ENCODE measurements at regions not wholly inside any gene's neighbourhood (a gene's known extent, or its start where the extent isn't known, plus 50 kb on each side); places are given as distances from the start of the nearest gene placed in this dataset.
"Not testable (repeated sequence)": the region's sequence is repeated elsewhere in the genome, so short reads cannot be mapped to it uniquely, and the experiment has no call there.

DNA sequence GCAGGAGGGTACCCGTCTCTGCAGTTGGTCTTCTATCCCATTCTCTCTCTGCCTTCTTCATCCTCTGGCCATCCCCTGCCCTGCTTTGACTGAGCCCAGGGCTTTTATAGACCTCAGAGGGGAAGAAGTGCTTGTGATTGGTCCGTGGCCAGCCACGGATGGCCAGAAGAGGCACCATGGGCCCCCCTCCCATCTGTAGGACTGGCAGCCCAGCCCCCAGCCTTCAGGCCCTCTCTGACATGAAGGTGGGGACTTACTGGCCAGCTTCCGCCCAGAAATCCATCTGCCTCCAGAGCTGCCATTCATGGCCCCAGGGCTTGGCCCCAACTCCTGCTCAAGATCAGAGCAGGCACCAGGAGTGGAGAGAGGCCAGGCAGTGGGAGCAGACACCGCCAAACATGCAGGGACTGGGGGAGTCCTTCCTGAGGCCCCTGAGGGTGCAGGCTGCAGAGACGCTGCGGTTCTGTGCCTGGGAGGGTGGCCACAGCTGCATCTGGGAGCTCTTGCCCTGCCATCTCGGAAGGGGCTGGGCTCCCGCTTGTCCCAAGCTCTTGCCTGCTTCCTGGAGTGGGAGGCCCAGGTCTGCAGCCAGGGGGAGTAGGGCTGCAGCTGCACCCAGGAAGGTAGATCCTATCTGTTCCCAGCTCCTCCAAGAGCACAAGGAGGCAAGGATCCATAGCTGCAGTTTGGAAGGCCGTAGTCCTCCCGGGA lies 698.6 kb upstream of the B3GALT2 start:
- DNase-seq, result peak in 1 of 58 donors; percentile 1

DNA sequence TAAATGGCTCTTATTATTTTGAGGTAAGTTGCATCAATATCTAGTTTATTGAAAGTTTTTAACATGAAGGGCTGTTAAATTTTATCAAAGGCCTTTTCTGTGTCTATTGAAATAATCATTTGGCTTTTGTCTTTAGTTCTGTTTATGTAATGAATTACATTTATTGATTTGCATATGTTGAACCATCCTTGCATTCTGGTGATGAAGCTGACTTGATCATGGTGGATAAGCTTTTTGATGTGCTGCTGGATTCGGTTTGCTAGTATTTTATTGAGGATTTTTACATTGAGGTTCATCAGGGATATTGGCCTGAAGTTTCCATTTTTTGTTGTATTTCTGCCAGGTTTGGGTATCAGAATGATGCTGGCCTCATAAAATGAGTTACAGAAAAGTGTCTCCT lies 691.5 kb upstream of the B3GALT2 start:
- DNase-seq, result not testable (repeated sequence)

DNA sequence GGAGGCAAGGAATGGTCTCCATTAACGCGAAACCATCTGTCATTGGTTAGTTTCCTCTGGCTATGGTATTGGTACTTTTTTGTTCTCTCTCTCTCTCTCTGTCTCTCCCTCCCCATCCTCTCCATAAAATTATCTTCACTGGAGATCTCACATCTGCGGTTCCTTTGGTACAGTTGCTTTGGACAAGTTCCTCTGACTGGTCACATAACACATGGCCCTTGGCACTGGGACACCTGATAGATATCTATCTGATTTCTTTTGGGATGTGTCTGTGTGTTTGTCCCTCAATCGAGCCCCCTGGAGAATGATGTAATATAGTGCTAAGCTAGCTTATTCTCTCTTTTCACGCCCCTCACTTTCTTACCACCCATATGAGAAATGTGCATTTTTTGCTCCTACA lies 682.0 kb upstream of the B3GALT2 start:
- DNase-seq, result no peak

DNA sequence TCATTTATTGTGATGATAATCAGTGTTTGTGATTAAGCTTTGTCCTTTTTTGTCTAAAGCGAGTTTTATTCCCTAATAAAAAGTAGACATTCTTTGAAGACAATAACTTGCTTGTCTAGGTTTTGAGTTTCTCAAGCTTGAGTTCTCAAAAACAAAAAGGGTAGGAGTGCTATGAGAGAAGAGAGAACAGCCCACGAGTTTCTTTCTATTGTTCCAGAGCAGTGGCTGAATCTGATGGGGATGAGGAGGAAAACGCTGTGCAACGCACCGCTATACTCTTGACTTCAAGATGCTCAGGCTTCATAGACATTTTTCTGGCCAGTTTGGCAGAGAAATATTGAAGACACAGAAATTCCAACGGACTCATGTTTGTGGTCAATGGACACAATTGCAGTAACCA lies 669.8 kb upstream of the B3GALT2 start:
- DNase-seq, result no peak

DNA sequence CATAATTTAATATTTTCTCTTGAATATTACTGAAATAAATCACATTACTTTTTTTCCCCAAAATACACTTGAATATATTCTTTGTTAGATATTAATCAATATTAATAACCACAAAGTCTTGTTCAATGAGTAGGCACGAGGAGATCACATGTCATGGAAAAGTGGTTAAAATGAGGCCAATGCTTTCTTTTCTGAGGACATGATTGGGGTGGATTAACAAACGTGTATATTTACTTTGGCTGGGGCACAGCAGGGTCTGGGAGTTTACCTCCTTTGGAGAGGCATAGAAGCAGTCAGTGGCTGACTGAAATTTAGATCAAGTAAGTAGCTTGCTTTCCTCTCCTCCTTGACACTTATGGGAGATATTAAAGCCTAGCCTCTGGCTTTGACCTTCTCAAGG lies 664.3 kb upstream of the B3GALT2 start:
- no peak for DNase-seq

DNA sequence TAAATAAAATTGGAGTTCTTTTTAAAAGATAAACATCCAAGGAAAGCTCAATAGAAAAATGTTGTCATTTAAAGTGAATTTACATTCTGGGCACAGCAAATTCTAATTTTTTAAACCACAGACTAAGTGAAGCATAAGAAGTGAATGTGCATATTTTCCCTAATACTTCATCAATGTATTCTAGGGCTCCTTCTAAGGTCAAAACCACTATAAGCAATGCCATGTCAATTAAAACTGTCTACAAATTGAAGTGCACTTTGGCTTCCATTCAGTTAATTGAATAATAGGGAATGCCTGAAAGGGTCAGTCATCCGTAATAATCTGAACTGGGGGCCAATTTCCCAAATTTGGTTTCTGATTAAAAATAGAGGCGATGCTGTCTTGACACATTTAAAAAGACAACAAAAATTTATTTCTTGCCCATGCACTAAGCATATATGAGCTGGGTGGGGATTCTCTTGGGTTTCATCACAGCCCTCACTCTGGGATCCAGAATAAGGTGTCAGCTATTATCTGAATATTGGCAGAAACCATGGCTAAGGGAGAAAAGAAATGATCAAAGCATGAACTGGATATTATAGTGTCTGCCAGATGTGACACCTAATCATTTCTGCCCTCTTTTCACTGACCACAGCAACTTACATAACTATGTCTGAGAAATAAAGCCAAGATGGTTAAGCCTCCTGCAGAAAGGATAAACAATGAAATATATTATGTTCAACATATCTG lies 660.6 kb upstream of the B3GALT2 start:
- DNase-seq, result no peak

DNA sequence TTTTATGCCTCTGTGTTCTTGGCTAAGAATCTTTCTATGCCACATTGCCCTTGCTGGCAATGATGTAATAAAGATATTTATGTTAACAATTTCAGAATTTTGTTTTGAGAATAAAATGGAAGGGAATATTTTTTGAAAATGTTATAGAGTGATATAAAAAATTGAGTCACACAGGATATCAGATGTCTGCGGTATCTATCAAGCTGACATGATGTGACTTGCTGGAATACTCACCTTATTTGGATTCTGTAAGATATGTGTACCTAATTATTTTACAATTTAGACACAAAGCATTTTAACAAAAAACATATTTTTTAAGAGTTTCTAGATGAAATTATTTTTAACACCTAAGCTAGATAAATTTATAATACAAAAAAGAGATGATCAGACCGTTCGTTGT lies 660.0 kb upstream of the B3GALT2 start:
- DNase-seq, result no peak

DNA sequence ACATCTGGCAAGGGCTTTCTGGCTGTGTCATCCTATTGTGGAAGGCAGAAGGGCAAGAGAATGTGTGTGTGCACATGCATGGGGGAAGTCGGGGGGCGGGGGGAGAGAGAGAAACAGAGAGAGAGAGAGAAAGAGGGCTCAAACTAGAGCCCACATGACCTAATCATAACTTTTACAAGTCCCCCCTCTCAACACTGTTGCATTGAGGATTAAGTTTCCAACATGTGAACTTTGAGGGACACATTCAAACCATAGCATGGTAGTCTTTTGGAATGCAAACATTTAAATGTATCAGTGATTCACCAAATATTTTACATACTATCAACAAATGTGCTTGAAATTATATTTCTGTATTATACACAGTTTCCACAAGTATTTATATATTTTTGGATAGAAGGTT lies 655.4 kb upstream of the B3GALT2 start:
- no peak for DNase-seq

DNA sequence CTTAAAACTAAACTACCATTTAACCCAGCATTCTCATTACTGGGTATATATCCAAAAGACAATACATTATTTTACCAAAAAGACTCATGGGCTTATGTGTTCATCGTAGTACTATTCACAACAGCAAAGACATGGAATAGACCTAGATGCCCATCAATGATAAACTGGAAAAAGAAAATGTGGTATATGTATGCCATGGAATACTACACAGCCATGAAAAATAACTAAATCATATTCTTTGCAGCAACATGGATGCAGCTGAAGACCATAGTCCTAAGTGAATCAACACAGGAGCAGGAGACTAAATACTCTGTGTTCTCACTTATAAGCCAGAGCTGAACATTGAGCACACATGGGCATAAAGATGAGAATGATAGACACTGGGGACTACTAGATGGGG lies 645.1 kb upstream of the B3GALT2 start:
- no peak for DNase-seq

DNA sequence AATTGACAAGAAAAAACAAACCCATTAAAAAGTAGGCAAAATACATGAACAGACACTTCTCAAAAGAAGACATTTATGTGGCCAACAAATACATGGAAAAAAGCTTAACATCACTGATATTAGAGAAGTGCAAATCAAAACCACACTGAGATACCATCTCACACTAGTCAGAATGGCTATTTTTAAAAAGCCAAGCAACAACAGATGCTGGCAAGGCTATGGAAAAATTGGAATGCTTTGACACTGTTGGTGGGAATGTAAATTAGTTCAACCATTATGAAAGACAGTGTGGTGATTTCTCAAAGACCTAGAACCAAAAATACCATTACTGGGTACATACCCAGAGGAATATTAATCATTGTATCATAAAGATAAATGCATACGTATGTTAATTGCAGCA lies 641.1 kb upstream of the B3GALT2 start:
- DNase-seq, result no peak

DNA sequence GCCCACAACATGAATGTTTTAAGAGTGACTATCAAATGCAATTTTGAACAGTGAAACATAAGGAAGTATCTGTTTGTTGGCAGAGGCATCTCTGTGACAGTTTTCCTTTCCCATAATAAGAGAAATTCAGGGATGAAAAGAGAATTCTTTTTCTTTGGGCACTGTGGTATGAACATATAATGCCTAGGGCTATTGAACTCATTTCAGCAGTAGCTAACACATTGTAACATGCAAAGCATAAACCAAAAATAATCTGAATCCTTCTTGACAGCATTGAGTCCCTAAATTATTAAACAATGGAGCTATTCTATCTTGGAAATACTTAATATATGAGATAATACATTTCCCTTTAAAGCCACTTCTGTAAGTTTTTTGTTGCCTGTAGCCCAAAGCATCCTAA lies 633.0 kb upstream of the B3GALT2 start:
- DNase-seq, result no peak

DNA sequence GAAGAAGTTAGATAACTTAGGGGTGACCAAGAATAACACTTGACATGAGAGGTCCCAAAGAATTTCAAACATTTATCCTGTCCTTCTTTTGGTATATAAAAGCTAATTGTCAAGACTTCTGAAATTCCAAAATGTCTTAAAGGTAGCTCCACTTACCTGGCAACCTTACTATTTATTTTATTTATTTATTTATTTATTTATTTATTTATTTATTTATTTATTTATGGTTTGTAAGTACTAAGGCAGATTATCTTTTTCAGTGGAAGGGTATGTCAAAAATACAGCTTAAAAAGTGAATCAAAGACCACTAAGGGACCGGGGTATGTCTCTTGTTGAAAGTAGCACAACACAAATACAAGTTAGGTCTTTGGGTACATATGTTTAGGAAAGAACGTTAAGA lies 620.8 kb upstream of the B3GALT2 start:
- no peak for DNase-seq

DNA sequence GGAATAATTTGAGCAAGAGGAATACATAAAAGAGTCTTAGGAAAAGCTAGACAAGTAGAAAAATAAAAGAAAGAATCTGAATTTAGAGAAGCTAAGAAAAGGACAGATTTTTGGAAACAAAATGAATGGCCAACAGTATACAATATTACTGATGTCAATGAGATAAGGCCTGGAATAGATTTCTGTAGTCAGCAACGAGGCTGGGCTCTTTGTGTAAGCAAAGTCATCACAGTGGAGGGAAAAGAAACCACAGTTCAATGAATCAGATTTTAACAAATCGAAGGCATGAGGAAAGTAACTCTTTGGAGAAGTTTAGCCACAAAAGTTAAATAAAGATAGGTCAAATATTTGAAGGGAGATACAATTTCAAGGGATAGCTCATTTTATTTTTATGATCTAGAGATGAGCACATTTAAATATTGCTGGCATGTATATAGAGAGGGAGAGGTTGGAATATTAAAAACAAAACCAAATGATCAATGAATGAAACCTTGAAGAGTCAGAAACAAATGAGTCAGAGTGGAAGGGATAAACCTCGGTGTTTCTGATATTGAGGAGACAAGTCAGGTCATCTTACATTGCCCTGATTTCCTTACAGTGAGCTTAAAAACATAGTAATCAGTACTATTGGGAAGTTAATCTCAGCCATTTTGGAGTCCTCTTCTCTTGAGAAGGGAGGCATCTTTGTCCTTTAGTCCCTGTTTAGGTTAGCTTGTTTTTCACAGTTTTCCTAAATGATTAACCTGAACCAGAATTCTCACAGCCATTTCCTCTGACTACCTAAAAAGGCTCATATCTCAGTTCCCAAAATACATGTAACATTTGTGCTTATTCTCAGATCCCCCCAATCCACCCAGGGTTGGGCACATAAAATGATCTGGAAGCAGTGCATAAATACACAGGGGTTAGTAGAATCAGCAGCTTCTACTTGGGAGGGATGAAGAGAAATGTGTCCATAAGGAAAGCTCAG lies 620.0 kb upstream of the B3GALT2 start:
- no peak for DNase-seq

DNA sequence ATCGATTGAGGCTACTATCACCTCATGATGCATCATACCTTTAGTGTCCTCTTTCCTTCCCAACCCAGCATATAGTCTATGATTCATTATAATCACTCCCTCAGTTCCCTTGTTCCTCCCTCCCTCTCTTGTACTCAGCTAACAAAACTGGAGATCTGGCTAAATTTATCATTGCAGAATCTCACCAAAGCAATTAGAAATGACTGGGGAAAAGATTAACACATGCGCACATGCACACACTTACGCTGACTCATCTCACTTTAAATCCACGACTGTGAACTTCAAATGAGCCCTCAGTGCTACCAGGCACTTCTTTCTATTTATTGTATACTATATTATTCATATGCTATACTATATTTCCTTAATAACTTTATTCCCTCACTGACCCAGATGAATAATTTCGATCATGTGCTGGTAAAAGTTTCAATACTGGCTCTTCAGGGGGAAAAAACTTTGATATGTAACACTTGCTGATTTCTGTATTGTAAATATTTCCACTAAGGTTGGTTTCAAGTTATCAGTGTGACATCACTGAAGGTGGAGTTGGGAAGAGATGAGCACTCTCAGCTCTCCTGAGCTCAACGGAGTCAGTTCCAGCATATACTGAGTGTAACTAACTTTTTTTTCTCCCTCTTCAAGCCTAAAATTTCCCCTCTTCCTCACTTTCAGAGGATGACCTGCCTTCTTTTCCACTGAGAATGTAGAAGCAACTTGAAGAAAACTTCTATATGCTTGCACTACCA lies 613.7 kb upstream of the B3GALT2 start:
- DNase-seq, result peak in 3 of 58 donors; percentile 0 to 7 (median 7)

DNA sequence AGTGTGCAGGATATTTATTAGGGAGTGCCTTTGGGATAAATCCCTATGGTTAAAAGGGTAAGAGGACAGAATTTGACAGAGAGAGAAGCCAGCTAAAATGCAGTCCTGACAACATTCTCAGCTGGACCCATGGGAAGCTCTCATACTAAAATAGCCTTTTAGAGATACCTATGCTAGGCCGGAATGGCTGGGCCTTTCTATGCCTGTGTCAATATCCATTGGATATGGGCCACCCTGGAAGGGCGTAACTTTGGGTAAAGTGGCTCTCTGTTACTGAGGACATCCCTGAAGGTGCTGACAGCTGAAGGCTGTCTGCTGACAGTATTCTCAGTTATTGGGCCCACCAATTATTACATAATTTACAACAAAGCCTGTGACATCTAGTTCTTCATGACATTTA lies 613.0 kb upstream of the B3GALT2 start:
- DNase-seq, result no peak

DNA sequence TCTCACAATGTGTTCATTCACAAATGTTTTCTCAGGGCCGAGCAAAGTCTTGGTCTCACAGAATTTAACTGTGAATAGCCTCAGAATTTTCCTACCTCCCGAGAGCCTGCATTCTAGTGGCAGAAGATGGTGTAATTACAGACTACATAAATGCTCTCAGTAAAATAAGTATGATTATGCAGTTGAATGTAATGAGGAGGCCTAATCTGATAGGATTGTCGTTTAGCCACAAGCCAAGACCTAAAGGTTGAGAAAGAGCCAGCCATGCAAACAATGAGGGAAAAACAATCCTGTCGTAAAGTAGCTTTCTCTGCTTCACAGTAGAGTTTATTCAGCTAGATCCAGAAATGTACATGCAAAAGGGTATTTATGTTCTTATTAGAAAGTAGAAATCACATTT lies 607.8 kb upstream of the B3GALT2 start:
- DNase-seq, result no peak

DNA sequence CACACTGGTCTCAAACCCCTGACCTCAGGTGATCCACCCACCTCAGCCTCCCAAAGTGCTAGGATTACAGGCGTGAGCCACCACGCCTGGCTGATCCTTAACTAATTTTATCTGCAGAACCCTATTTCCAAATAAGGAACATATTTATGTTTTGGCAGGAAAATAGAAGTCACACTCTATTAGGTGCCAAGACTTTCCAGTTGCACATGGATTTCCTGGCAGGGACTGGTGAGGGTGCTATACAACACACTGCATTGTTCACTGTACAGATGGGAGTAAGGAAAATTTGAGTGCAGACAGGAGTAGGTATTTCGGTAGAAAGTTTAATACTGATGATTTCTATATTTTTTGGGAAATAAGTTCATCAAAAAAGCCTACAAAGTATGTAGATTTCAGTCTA lies 605.3 kb upstream of the B3GALT2 start:
- no peak for DNase-seq

DNA sequence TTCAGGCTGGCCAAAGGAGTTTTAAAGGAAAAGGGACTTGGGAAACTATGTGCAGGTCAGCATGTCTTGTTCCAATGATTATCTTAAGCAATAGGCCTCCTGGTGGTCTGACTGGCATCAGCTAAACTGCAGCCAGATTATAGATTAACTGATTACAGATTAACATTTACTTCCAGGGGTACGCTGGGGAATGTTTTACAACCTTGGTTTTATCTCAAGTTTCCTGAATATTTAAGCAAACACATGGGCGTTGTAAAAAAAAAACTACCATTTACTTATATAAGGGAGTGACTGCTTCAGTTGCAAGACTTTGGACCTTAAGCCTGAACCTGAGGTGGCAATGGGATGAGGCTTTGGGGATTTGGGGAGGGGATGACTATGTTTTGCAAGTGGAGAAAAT lies 600.6 kb upstream of the B3GALT2 start:
- DNase-seq, result no peak

DNA sequence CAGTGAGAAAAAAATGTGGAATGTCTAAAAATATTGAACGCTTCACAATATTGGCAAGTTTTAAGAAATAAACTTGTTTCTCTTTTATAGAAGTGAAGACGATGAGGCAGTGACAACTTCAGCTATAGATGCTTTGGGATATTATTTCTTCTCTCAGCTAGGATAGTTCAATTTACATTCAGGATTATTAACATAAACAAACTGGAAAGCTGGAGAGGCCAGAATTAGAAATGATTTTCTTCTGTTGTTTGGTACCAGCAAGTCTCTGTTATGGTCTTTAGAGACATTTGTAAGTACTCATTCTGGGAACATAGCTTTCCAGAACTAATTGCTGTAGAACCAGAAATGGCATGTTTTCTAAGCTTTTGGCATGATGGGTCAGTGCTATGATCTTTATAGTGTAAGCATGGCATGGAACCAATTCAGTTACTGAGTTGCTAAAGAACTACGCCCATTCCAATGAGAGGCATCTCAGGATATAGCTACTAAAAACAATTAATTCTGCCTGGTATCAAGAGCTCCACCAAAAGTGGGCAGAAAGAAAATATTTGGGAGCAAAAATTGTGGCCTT lies 599.5 kb upstream of the B3GALT2 start:
- DNase-seq, result no peak

DNA sequence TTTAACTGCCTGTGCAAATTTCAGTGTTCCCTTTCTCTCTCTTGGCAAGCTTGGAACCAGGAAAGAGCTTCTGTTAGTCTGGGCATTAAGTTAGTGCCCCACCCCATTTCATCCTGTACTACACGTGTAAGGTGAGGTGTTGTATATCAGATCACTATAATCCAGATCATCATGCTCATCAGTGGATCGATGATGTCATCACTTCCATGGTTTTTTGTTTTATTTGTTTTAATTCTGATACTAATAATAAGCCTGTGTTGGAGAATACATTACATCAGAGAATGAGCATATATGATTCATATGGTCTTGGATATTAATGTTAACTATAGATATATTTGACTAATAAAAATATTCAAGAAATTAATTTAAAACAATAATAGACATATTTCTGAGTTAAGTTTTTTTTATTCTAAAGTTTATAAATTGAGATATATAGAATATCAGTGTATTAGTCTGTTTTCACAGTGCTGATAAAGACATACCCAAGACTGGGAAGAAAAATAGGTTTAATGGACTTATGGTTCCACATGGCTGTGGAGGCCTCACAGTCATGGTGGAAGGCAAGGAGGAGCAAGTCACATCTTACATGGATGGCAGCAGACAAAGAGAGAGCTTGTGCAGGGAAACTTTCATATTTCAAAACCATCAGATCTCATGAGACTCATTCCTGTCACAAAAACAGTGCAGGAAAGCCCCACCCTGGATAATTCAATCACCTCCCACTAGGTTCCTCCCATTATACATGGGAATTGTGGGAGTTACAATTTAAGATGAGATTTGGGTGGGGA lies 588.3 kb upstream of the B3GALT2 start:
- DNase-seq, result no peak
